Karpas-422 (cell line): ENCODE measurements at regions not wholly inside any gene's neighbourhood (a gene's known extent, or its start where the extent isn't known, plus 50 kb on each side); places are given as distances from the start of the nearest gene placed in this dataset.
"Not testable (repeated sequence)": the region's sequence is repeated elsewhere in the genome, so short reads cannot be mapped to it uniquely, and the experiment has no call there.

Experiments used
- DNase-seq: peaks from one replicate; pipeline ENCODE4 v3.0.0-alpha.2; 2015
- H2AFZ ChIP-seq: fragments of 200-600 bp; sonication (generic); 2 replicates; pipeline ENCODE4 v1.6.1; 2014; ENCODE audit warnings: antibody characterized with exemption, low read length, mixed read lengths
- H3K27ac ChIP-seq: fragments of 200-600 bp; sonication (generic); 2 replicates; pipeline ENCODE4 v1.5.1; 2014; ENCODE audit warnings: mild to moderate bottlenecking, low read length, moderate library complexity
- H3K27me3 ChIP-seq: fragments of 200-600 bp; sonication (generic); 2 replicates; pipeline ENCODE4 v1.6.1; 2014; ENCODE audit warnings: low read length, mixed read lengths
- H3K36me3 ChIP-seq: fragments of 200-600 bp; sonication (generic); 2 replicates; pipeline ENCODE4 v1.6.1; 2014; ENCODE audit warnings: low read length, mixed read lengths; ENCODE audit not compliant: insufficient read depth
- H3K4me1 ChIP-seq: fragments of 200-600 bp; sonication (generic); 2 replicates; pipeline ENCODE4 v1.6.1; 2014; ENCODE audit warnings: mild to moderate bottlenecking, low read length, mixed read lengths
- H3K4me2 ChIP-seq: fragments of 200-600 bp; sonication (generic); 2 replicates; pipeline ENCODE4 v1.6.1; 2014; ENCODE audit warnings: low read length, low read depth, mild to moderate bottlenecking; ENCODE audit not compliant: poor library complexity, severe bottlenecking
- H3K4me3 ChIP-seq: fragments of 200-600 bp; sonication (generic); 2 replicates; pipeline ENCODE4 v1.5.1; 2014; ENCODE audit warnings: mild to moderate bottlenecking, antibody characterized with exemption, low read length, mixed read lengths
- H3K79me2 ChIP-seq: fragments of 200-600 bp; sonication (generic); 2 replicates; pipeline ENCODE4 v1.6.1; 2014; ENCODE audit warnings: mild to moderate bottlenecking, low read length, mixed read lengths
- H3K9ac ChIP-seq: fragments of 200-600 bp; sonication (generic); 2 replicates; pipeline ENCODE4 v1.6.0; 2014; ENCODE audit warnings: low read length
- H3K9me2 ChIP-seq: fragments of 200-600 bp; sonication (generic), shearing (Covaris generic); replicated peaks from 2 replicates; pipeline ENCODE4 v1.6.0; 2014; ENCODE audit warnings: mild to moderate bottlenecking, low read length, moderate library complexity; ENCODE audit not compliant: insufficient read depth
- H3K9me3 ChIP-seq: fragments of 300-700, 200-600 bp; sonication (generic); 2 replicates; pipeline ENCODE4 v1.6.1; 2014; ENCODE audit warnings: low read length, mixed read lengths
- H4K20me1 ChIP-seq: fragments of 200-600 bp; sonication (generic); 2 replicates; pipeline ENCODE4 v1.6.1; 2014; ENCODE audit warnings: mild to moderate bottlenecking, antibody characterized with exemption, low read length, low read depth; ENCODE audit not compliant: insufficient read depth

GRCh38 chr20:10124883-10125282 lies 90.1 kb downstream of the ANKEF1 start:
- H3K9ac ChIP-seq, H3K9me3 ChIP-seq, H3K4me2 ChIP-seq, H2AFZ ChIP-seq, H3K4me3 ChIP-seq, H4K20me1 ChIP-seq, H3K79me2 ChIP-seq, H3K27ac ChIP-seq, H3K4me1 ChIP-seq, DNase-seq, H3K9me2 ChIP-seq, H3K27me3 ChIP-seq, H3K36me3 ChIP-seq: not testable (repeated sequence)

GRCh38 chr20:10125757-10126156 lies 91.0 kb downstream of the ANKEF1 start:
- no peak overlapping the region for H3K9ac ChIP-seq
- no peaks in the 10 kb centered on the region for H3K36me3 ChIP-seq
- H3K9me3 ChIP-seq = no peaks in the 10 kb centered on the region
- H4K20me1 ChIP-seq = no peaks in the 10 kb centered on the region
- no peaks in the 10 kb centered on the region for H3K9me2 ChIP-seq
- H3K79me2 ChIP-seq = no peaks in the 10 kb centered on the region
- H3K27ac ChIP-seq = no peak overlapping the region
- no peak overlapping the region for H3K4me2 ChIP-seq
- DNase-seq = no peak
- no peak overlapping the region for H3K4me3 ChIP-seq
- 0 out of 2 replicates have a peak, but pooled peaks cover 4% of the 10 kb centered on the region for H3K4me1 ChIP-seq
- H2AFZ ChIP-seq = no peak overlapping the region
- H3K27me3 ChIP-seq = no peaks in the 10 kb centered on the region

GRCh38 chr20:10129749-10130148 lies 88.9 kb upstream of the SNAP25 start:
- DNase-seq = peak; percentile 46
- no peaks in the 10 kb centered on the region for H3K79me2 ChIP-seq
- H3K4me3 ChIP-seq = no peak overlapping the region
- H4K20me1 ChIP-seq = no peaks in the 10 kb centered on the region
- H3K9me2 ChIP-seq = no peaks in the 10 kb centered on the region
- no peaks in the 10 kb centered on the region for H3K36me3 ChIP-seq
- no peaks in the 10 kb centered on the region for H3K27me3 ChIP-seq
- no peak overlapping the region for H3K9ac ChIP-seq
- peaks cover 14% of the 10 kb centered on the region for H3K4me1 ChIP-seq
- no peak overlapping the region for H2AFZ ChIP-seq
- no peak overlapping the region for H3K27ac ChIP-seq
- H3K4me2 ChIP-seq = no peak overlapping the region
- no peaks in the 10 kb centered on the region for H3K9me3 ChIP-seq

- Histone ChIP-seq H3K27ac (no peak overlapping the region), H3K9me3 (no peaks in the 10 kb centered on the region), H3K36me3 (no peaks in the 10 kb centered on the region), H3K9me2 (no peaks in the 10 kb centered on the region), H3K4me3 (no peak overlapping the region), H3K27me3 (no peaks in the 10 kb centered on the region), H4K20me1 (no peaks in the 10 kb centered on the region), H3K9ac (no peak overlapping the region), H3K4me2 (no peak overlapping the region), H3K4me1 (peaks cover 14% of the 10 kb centered on the region), H3K79me2 (no peaks in the 10 kb centered on the region), H2AFZ (no peak overlapping the region)
- no peak for DNase-seq
These were observed 86.8 kb upstream of the SNAP25 start for GRCh38 chr20:10131732-10132345.

GRCh38 chr20:10132387-10132786 lies 86.2 kb upstream of the SNAP25 start:
- H3K4me1 ChIP-seq = peaks cover 14% of the 10 kb centered on the region
- H4K20me1 ChIP-seq = no peaks in the 10 kb centered on the region
- no peak for DNase-seq
- H3K4me2 ChIP-seq = no peak overlapping the region
- H3K27ac ChIP-seq = no peak overlapping the region
- H3K36me3 ChIP-seq = no peaks in the 10 kb centered on the region
- H3K9ac ChIP-seq = no peak overlapping the region
- H3K27me3 ChIP-seq = no peaks in the 10 kb centered on the region
- no peaks in the 10 kb centered on the region for H3K9me3 ChIP-seq
- no peaks in the 10 kb centered on the region for H3K79me2 ChIP-seq
- no peak overlapping the region for H3K4me3 ChIP-seq
- H3K9me2 ChIP-seq = no peaks in the 10 kb centered on the region
- no peak overlapping the region for H2AFZ ChIP-seq

- no peak overlapping the region for H3K4me2 ChIP-seq
- no peak overlapping the region for H2AFZ ChIP-seq
- no peaks in the 10 kb centered on the region for H3K27me3 ChIP-seq
These were observed 85.1 kb upstream of the SNAP25 start for GRCh38 chr20:10133532-10133931.

GRCh38 chr20:10134176-10134575 lies 84.5 kb upstream of the SNAP25 start:
- Histone ChIP-seq H3K4me3 (no peak overlapping the region), H3K4me1 (peaks cover 14% of the 10 kb centered on the region), H3K9me2 (no peaks in the 10 kb centered on the region), H3K4me2 (no peak overlapping the region), H3K9me3 (no peaks in the 10 kb centered on the region), H3K27ac (no peak overlapping the region), H3K79me2 (no peaks in the 10 kb centered on the region), H4K20me1 (no peaks in the 10 kb centered on the region), H2AFZ (no peak overlapping the region), H3K9ac (no peak overlapping the region), H3K36me3 (no peaks in the 10 kb centered on the region), H3K27me3 (no peaks in the 10 kb centered on the region)
- no peak for DNase-seq

More at GRCh38 chr20:10133532-10133931, 85.1 kb upstream of the SNAP25 start:
- Histone ChIP-seq H3K9ac (no peak overlapping the region), H3K9me2 (no peaks in the 10 kb centered on the region), H3K27ac (no peak overlapping the region), H4K20me1 (no peaks in the 10 kb centered on the region), H3K9me3 (no peaks in the 10 kb centered on the region), H3K4me3 (no peak overlapping the region), H3K79me2 (no peaks in the 10 kb centered on the region), H3K4me1 (peaks cover 14% of the 10 kb centered on the region), H3K36me3 (no peaks in the 10 kb centered on the region)
- no peak for DNase-seq

- no peak overlapping the region for H3K9ac ChIP-seq
- no peaks in the 10 kb centered on the region for H3K9me3 ChIP-seq
- H3K79me2 ChIP-seq = no peaks in the 10 kb centered on the region
- H2AFZ ChIP-seq = no peak overlapping the region
- H3K4me1 ChIP-seq = peaks cover 10% of the 10 kb centered on the region
- no peaks in the 10 kb centered on the region for H3K36me3 ChIP-seq
- no peak overlapping the region for H3K4me2 ChIP-seq
- no peak overlapping the region for H3K27ac ChIP-seq
- H3K27me3 ChIP-seq = no peaks in the 10 kb centered on the region
- no peaks in the 10 kb centered on the region for H4K20me1 ChIP-seq
- no peaks in the 10 kb centered on the region for H3K9me2 ChIP-seq
- DNase-seq = no peak
- no peak overlapping the region for H3K4me3 ChIP-seq
These were observed 83.2 kb upstream of the SNAP25 start for GRCh38 chr20:10135438-10135837.

- H3K27ac ChIP-seq = no peak overlapping the region
- no peak overlapping the region for H2AFZ ChIP-seq
- H3K27me3 ChIP-seq = no peaks in the 10 kb centered on the region
- H3K36me3 ChIP-seq = no peaks in the 10 kb centered on the region
- no peak for DNase-seq
- no peaks in the 10 kb centered on the region for H3K79me2 ChIP-seq
- no peak overlapping the region for H3K9ac ChIP-seq
- H3K4me2 ChIP-seq = no peak overlapping the region
- H3K9me2 ChIP-seq = no peaks in the 10 kb centered on the region
- H3K9me3 ChIP-seq = no peaks in the 10 kb centered on the region
- H4K20me1 ChIP-seq = no peaks in the 10 kb centered on the region
- H3K4me1 ChIP-seq = peaks cover 5% of the 10 kb centered on the region
- no peak overlapping the region for H3K4me3 ChIP-seq
These were observed 81.6 kb upstream of the SNAP25 start for GRCh38 chr20:10137032-10137431.
